AG10803 (cell line): ENCODE measurements at regions not wholly inside any gene's neighbourhood (a gene's known extent, or its start where the extent isn't known, plus 50 kb on each side); places are given as distances from the start of the nearest gene placed in this dataset.

Experiments
- DNase-seq: peaks from one replicate; pipeline ENCODE4 v3.0.0; 2010; ENCODE audit warnings: low read depth
- H3K4me3 ChIP-seq: 2 replicates; pipeline ENCODE4 v1.5.1; 2011; ENCODE audit warnings: mild to moderate bottlenecking, low read length, control low read depth
- TF ChIP-seq, protein P1 (sequence below): conservative IDR thresholded peaks from 2 replicates; pipeline ENCODE4 v1.5.1; 2011; ENCODE audit warnings: mild to moderate bottlenecking, low read length, control low read depth, inconsistent platforms

DNA sequence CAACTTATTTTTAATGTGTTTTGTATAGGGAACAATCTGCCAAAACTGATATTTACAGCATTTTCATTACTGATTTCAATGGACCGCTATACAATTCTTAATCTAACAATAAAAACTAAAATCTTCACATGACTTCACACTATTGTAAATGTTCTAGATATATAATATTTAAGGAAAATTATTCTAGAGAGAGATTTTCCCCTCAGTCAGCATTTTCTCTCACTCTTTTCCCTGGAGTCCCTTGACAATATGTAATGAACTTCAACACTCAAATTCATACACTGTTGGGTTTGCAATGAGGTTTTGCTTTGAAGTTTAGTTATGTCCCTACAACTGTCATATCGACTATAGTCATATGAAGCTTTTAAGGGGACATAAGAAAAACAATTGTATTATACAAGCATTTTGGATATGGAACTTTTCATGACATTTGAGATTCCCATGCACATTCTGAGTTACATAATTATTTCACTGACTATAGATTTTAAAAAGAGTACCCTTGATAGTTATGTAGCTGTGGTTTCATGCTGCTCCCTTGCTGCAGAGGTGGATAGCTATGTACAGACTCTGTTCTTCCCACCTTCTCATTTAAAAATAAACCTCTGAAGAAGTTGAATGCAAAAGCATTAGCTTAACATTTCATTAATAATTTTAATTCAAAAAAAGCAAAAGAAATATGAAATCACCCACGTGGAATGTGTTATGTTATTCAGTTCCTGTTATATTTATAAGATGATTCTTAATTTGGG is 338.5 kb downstream of the AKAIN1 start:
- no peak for DNase-seq
- H3K4me3 ChIP-seq = no peak overlapping the region
- TF ChIP-seq, protein P1, sequence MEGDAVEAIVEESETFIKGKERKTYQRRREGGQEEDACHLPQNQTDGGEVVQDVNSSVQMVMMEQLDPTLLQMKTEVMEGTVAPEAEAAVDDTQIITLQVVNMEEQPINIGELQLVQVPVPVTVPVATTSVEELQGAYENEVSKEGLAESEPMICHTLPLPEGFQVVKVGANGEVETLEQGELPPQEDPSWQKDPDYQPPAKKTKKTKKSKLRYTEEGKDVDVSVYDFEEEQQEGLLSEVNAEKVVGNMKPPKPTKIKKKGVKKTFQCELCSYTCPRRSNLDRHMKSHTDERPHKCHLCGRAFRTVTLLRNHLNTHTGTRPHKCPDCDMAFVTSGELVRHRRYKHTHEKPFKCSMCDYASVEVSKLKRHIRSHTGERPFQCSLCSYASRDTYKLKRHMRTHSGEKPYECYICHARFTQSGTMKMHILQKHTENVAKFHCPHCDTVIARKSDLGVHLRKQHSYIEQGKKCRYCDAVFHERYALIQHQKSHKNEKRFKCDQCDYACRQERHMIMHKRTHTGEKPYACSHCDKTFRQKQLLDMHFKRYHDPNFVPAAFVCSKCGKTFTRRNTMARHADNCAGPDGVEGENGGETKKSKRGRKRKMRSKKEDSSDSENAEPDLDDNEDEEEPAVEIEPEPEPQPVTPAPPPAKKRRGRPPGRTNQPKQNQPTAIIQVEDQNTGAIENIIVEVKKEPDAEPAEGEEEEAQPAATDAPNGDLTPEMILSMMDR = no peak

DNA sequence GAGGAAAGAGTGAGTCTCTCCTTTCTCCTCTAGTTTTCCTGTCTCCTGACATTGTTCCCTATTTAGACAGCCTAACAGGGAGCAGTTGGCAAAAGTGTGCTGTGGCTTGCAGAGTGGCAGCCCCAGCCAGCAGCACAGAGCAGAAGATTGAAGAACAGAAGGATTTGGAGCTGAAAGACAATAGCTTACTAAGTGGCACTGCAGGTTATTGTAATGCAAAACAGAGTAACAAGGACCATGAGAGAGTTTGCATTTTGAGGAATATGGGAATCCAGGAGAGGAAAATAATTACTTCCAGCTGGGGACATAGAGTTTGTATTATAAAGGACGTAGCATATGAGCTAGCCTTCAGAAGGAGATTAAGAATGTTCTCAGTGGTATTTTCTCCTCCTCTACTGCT is 342.4 kb downstream of the AKAIN1 start:
- no peak overlapping the region for H3K4me3 ChIP-seq
- DNase-seq = no peak
- TF ChIP-seq, protein P1 = no peak

DNA sequence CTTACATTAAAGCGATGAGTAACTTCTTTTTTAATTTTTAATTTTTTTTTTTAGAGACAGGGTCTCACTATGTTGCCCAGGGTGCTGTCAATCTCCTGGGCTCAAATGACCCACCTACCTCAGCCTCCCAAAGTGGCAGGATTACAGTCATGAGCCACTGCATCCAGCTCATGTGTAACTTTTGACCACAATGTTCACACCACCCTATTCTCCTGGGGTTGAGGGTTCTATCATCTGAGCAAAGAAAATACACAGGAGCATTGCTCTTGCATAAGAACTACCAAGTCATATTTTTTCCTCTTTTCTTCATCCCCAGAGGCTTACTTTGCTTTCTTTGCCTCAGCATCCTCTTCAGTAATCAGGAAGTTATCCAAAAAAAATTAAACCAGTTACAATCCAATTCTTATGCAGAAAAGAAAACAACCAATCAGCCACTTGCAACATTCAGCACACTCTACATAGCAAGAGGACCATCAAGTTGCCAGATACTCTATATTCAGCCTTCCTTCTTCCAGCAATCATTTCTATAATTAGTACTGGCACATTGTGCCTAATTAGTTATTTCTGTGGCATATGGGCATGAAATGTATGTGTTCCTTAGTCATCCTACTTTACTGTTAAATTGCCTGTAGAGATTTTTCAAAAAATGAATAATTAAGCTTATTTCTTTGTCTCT is 345.6 kb downstream of the AKAIN1 start:
- no peak for DNase-seq
- H3K4me3 ChIP-seq = no peak overlapping the region
- TF ChIP-seq, protein P1 = no peak

DNA sequence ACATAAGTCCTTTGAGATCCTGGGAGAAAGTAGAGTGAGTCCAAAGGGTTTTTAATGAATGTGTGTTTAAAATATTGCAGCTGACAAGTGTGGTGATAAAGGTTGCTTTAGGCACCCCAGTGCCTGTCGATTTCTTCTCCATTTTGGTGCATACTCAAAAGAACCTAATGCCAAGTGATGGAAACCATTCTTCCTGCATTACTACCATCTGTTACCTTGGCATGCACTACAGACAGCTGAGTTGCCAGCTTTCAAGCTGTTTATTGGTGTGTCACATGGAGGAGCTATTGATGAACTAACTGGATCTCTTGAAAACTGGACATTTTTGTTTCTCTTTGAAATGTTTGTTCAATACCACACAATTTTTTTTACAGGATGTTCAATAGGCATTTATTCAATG is 350.0 kb downstream of the AKAIN1 start:
- no peak for DNase-seq
- H3K4me3 ChIP-seq = no peak overlapping the region
- TF ChIP-seq, protein P1 = no peak

DNA sequence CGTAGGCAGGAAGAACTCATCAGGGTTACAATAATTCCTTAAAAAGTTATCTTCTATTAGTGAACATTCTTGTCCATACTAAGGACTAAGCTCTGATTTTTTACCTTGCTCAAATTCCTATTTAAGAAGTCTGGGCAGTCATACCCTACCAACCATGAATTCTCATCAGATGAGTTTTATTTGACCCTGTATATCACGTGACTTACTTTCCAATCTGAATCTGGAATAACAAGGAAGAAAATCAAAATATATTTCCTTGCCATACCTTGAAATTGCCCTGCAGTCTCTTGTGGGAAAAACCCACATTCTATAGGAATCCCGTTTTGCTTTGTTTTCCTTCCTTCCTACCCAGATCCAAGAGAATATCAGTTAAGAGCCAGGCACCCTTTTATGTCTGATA is 352.7 kb downstream of the AKAIN1 start:
- H3K4me3 ChIP-seq = no peak overlapping the region
- no peak for DNase-seq
- TF ChIP-seq, protein P1 = no peak

DNA sequence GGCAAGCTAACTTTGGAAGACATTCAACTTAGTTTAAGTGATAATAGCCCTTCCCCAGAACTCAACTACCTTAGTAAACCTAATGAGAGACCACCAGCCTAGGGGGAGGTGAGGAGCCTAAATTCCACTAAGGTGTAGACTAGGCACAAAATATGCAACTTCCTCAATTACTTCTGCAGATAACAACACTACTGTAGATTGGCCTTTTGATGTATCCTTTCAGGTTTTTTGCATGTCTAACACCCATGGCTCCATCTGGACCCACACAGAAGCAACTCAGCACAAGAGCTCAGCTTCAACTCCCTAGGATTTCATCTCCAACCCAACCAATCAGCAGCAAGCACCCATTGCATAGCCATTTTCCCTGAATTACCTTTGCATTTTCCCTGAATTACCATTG is 353.3 kb downstream of the AKAIN1 start:
- no peak for DNase-seq
- TF ChIP-seq, protein P1 = no peak
- no peak overlapping the region for H3K4me3 ChIP-seq

DNA sequence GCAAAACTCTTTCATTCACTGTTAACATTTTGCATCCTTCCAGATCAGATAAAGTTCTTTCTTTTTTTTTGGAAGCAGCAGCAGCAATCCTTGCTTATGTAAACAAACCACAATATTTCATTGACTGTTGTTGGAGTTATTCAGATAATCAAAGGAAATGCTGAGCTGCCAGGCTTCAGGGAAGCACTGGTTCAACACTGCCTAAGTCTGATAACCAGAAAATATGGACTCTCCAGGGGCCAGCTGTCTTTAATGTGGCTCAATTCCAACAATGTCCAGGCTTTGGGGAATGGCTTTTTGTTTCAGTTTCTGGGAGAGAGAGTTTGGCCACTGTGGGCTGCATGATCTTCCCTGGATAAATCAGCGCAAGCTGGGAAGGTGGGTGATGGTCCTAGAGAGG is 354.3 kb downstream of the AKAIN1 start:
- no peak overlapping the region for H3K4me3 ChIP-seq
- DNase-seq = no peak
- TF ChIP-seq, protein P1 = no peak
